PC-3 (cell line): ENCODE measurements at regions not wholly inside any gene's neighbourhood (a gene's known extent, or its start where the extent isn't known, plus 50 kb on each side); places are given as distances from the start of the nearest gene placed in this dataset.

Source experiments
- ATAC-seq: fragments of 200-7000 bp; cut with Tn5 transposase; 2 replicates; pipeline ENCODE4 v1.9.1; 2020; ENCODE audit warnings: mild to moderate bottlenecking, moderate library complexity
- BruUV-seq: library from RNA; stranded (reverse); fragments of 400-500 nt; replicated peaks from 2 replicates; lab custom pipeline; 2021; lab: Mats Ljungman, UMichigan
- CTCF ChIA-PET: fragments of 300-600 bp; sonication (Branson Sonifier 250); formaldehyde crosslinking; loops from one replicate; lab custom pipeline; 2022; ENCODE audit warnings: antibody characterized with exemption; lab: Charles Lee
- POLR2A ChIA-PET: fragments of 300-600 bp; sonication (Branson Sonifier 250); formaldehyde crosslinking; loops from one replicate; lab custom pipeline; 2022; ENCODE audit warnings: antibody characterized with exemption; ENCODE audit not compliant: unreplicated experiment; lab: Charles Lee
- DNase-seq: peaks from one replicate; pipeline ENCODE4 v3.0.0-alpha.2; 2015
- H2AFZ ChIP-seq: fragments of 300-600 bp; sonication (generic); 2 replicates; pipeline ENCODE4 v1.6.0; 2016; ENCODE audit warnings: antibody characterized with exemption, low read length
- H3F3A ChIP-seq: fragments of 300-600 bp; sonication (generic); one replicate; pipeline ENCODE4 v1.6.0; 2017; ENCODE audit warnings: antibody characterized with exemption, low read length, control low read depth, mild to moderate bottlenecking; ENCODE audit not compliant: unreplicated experiment
- H3K27ac ChIP-seq: fragments of 300-600 bp; sonication (generic); 2 replicates; pipeline ENCODE4 v1.5.1; 2016; ENCODE audit warnings: mild to moderate bottlenecking, low read length
- H3K27me3 ChIP-seq: fragments of 300-600 bp; sonication (generic); 2 replicates; pipeline ENCODE4 v1.6.1; 2016; ENCODE audit warnings: low read length, mixed read lengths
- H3K36me3 ChIP-seq: fragments of 300-600 bp; sonication (generic); 2 replicates; pipeline ENCODE4 v1.6.1; 2016; ENCODE audit warnings: low read depth, mixed run types, low read length, mixed read lengths
- H3K4me1 ChIP-seq: fragments of 300-600 bp; sonication (generic); 2 replicates; pipeline ENCODE4 v1.5.1; 2016; ENCODE audit warnings: low read length; ENCODE audit not compliant: insufficient read depth
- H3K4me2 ChIP-seq: fragments of 300-600 bp; sonication (generic); 2 replicates; pipeline ENCODE4 v1.6.0; 2016; ENCODE audit warnings: low read length
- H3K4me3 ChIP-seq: fragments of 300-600 bp; sonication (generic); 2 replicates; pipeline ENCODE4 v1.5.1; 2016; ENCODE audit warnings: mild to moderate bottlenecking, low read length, mixed read lengths
- H3K79me2 ChIP-seq: fragments of 300-600 bp; sonication (generic); 2 replicates; pipeline ENCODE4 v1.6.1; 2017; ENCODE audit warnings: low read length, mixed read lengths
- H3K9ac ChIP-seq: fragments of 300-600 bp; sonication (generic); 2 replicates; pipeline ENCODE4 v1.6.0; 2016; ENCODE audit warnings: mild to moderate bottlenecking, low read length
- H3K9me2 ChIP-seq: fragments of 300-600 bp; sonication (generic); replicated peaks from 2 replicates; pipeline ENCODE4 v1.6.1; 2016; ENCODE audit warnings: mixed run types, low read length, mixed read lengths
- H3K9me3 ChIP-seq: fragments of 300-600 bp; sonication (generic); 2 replicates; pipeline ENCODE4 v1.6.1; 2016; ENCODE audit warnings: low read length, mixed read lengths
- H4K20me1 ChIP-seq: fragments of 300-600 bp; sonication (generic); 2 replicates; pipeline ENCODE4 v1.6.1; 2016; ENCODE audit warnings: low read length, mixed read lengths
- EZH2 ChIP-seq: fragments of 300-600 bp; sonication (generic); IDR thresholded peaks from one replicate; pipeline ENCODE4 v1.6.1; 2017; ENCODE audit warnings: antibody characterized with exemption, mild to moderate bottlenecking, low read length; ENCODE audit not compliant: unreplicated experiment
- EZH2phosphoT487 ChIP-seq: fragments of 300-600 bp; sonication (generic); IDR thresholded peaks from 2 replicates; pipeline ENCODE4 v1.6.1; 2018; ENCODE audit warnings: mild to moderate bottlenecking, antibody characterized with exemption, low read length, borderline replicate concordance
- intact Hi-C: fragments of 100-400 bp; cut with micrococcal nuclease; formaldehyde crosslinking; loops from 2 replicates; pipeline ENCODE4 v1.9.0; 2023
- TF ChIP-seq, protein P1 (sequence below): fragments of 300-600 bp; sonication (generic); conservative IDR thresholded peaks from 2 replicates; pipeline ENCODE4 v1.5.1; 2017; ENCODE audit warnings: antibody characterized with exemption, low read depth, mild to moderate bottlenecking, low read length

DNA sequence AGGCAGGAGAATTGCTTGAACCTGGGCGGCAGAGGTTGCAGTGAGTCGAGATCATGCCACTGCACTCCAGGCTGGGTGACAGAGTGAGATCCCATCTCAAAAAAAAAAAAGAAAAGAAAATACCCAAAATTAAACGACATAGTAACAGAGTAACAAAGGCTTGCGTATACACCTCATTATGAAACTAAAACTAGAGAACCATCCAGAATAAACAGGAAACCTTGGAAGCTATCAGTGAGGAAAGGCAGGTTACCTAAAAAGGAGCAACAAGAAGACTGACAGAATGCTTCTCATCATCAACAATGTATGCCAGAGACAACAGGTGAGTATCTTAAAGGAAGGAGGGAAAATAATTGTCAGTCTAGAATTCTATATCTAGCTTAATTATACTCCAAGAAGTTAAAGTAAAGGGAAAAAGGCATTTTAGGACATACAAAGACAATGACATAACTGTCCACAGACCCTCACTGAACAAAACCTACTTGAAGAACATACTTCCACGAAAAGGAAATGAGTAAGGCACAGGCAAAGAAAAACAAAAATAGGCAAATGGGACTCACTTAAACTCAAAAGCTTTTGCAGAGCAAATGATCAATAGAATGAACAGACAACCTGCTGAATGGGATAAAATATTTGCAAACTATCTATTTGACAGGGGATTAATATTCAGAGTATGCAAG is 64.1 kb upstream of the NT5E start:
- DNase-seq (no peak), ATAC-seq (no peak)
- no peaks in the 10 kb centered on the region for H3K9me2 ChIP-seq
- H3K79me2 ChIP-seq = no peaks in the 10 kb centered on the region
- TF ChIP-seq EZH2phosphoT487 (no peak), EZH2 (no peak)
- TF ChIP-seq, protein P1, sequence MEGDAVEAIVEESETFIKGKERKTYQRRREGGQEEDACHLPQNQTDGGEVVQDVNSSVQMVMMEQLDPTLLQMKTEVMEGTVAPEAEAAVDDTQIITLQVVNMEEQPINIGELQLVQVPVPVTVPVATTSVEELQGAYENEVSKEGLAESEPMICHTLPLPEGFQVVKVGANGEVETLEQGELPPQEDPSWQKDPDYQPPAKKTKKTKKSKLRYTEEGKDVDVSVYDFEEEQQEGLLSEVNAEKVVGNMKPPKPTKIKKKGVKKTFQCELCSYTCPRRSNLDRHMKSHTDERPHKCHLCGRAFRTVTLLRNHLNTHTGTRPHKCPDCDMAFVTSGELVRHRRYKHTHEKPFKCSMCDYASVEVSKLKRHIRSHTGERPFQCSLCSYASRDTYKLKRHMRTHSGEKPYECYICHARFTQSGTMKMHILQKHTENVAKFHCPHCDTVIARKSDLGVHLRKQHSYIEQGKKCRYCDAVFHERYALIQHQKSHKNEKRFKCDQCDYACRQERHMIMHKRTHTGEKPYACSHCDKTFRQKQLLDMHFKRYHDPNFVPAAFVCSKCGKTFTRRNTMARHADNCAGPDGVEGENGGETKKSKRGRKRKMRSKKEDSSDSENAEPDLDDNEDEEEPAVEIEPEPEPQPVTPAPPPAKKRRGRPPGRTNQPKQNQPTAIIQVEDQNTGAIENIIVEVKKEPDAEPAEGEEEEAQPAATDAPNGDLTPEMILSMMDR = no peak
- H3K9me3 ChIP-seq = no peaks in the 10 kb centered on the region
- H3K27me3 ChIP-seq = no peaks in the 10 kb centered on the region
- no peak overlapping the region for H3K4me3 ChIP-seq
- no TSS peak for BruUV-seq
- ChIA-PET CTCF (no interaction called here), POLR2A (no interaction called here)
- no peaks in the 10 kb centered on the region for H3F3A ChIP-seq
- no peak overlapping the region for H2AFZ ChIP-seq
- no peaks in the 10 kb centered on the region for H3K4me1 ChIP-seq
- H3K36me3 ChIP-seq = no peaks in the 10 kb centered on the region
- no peak overlapping the region for H3K4me2 ChIP-seq
- intact Hi-C loops = no loop called here
- no peak overlapping the region for H3K9ac ChIP-seq
- H4K20me1 ChIP-seq = no peaks in the 10 kb centered on the region
- no peak overlapping the region for H3K27ac ChIP-seq

DNA sequence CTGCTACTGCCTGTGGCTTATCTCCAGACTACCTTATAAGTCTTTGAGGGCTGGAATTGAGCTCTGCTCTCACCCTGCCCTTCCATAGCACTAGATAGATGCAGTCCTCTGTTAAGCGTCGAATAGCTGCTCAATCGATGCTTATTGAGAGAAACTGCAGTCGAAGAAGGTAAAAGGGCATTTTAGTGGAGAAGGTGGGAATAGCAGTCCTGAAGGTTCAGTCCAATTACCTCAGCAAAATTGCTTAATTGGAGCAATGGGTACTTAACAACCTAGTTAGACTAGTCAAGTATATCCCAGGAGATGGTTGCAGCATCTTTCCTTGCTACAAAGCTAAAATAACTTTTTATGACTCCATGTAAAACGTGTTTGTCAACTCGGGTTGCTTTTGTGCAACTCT is 66.8 kb upstream of the NT5E start:
- ATAC-seq (no peak), DNase-seq (no peak)
- H3K4me2 ChIP-seq = no peak overlapping the region
- H4K20me1 ChIP-seq = no peaks in the 10 kb centered on the region
- H2AFZ ChIP-seq = no peak overlapping the region
- no TSS peak for BruUV-seq
- no peaks in the 10 kb centered on the region for H3K36me3 ChIP-seq
- H3F3A ChIP-seq = no peaks in the 10 kb centered on the region
- H3K79me2 ChIP-seq = no peaks in the 10 kb centered on the region
- H3K9me3 ChIP-seq = no peaks in the 10 kb centered on the region
- no peaks in the 10 kb centered on the region for H3K4me1 ChIP-seq
- H3K27ac ChIP-seq = no peak overlapping the region
- no peak for TF ChIP-seq EZH2
- TF ChIP-seq EZH2phosphoT487 = no peak
- TF ChIP-seq, protein P1 = no peak
- no peaks in the 10 kb centered on the region for H3K9me2 ChIP-seq
- ChIA-PET POLR2A (no interaction called here), CTCF (no interaction called here)
- H3K27me3 ChIP-seq = no peaks in the 10 kb centered on the region
- no peak overlapping the region for H3K4me3 ChIP-seq
- H3K9ac ChIP-seq = no peak overlapping the region
- intact Hi-C loops = no loop called here

DNA sequence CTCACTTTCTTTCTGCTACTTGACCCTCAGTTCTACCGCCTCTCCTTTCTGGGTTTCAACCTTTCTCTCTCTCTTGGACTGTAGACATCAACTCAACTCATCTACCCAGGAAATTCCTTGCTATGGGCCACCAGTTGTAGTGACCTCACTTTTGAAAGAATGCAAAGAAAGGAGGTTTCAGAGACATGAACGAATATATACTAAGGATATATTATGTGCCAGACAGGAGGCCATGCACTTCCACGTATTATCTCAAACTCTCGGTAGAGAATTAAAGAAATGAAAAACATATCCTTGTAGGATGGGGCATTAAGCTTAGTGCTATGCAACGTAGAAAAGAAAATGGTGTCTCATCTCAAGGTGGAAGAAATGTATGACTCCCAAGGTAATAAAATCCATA is 67.3 kb upstream of the NT5E start:
- TF ChIP-seq EZH2phosphoT487 = no peak
- TF ChIP-seq EZH2 = no peak
- TF ChIP-seq, protein P1 = no peak
- no peaks in the 10 kb centered on the region for H3K27me3 ChIP-seq
- POLR2A ChIA-PET = no interaction called here

More for the DNA sequence above, 67.3 kb upstream of the NT5E start:
- H3K27ac ChIP-seq = no peak overlapping the region
- no peaks in the 10 kb centered on the region for H3K36me3 ChIP-seq
- no peaks in the 10 kb centered on the region for H3K9me2 ChIP-seq
- intact Hi-C loops = no loop called here
- no peak for ATAC-seq
- no TSS peak for BruUV-seq
- no peak for DNase-seq
- no peak overlapping the region for H3K4me2 ChIP-seq
- H2AFZ ChIP-seq = no peak overlapping the region
- no peak overlapping the region for H3K4me3 ChIP-seq
- H4K20me1 ChIP-seq = no peaks in the 10 kb centered on the region
- H3K9me3 ChIP-seq = no peaks in the 10 kb centered on the region
- H3K79me2 ChIP-seq = no peaks in the 10 kb centered on the region
- no peaks in the 10 kb centered on the region for H3F3A ChIP-seq
- no peaks in the 10 kb centered on the region for H3K4me1 ChIP-seq
- no peak overlapping the region for H3K9ac ChIP-seq
- CTCF ChIA-PET = no interaction called here
